GM23338 (cell line): ENCODE measurements at regions not wholly inside any gene's neighbourhood (a gene's known extent, or its start where the extent isn't known, plus 50 kb on each side); places are given as distances from the start of the nearest gene placed in this dataset.

Source experiments
- ATAC-seq: fragments of 200-7000 bp; cut with Tn5 transposase; 3 replicates; pipeline ENCODE4 v1.9.1; 2020
- DNase-seq: peaks from one replicate; pipeline ENCODE4 v3.0.0-alpha.2; 2015; ENCODE audit warnings: low spot score
- H2AFZ ChIP-seq: fragments of 200-600 bp; sonication (generic); 2 replicates; pipeline ENCODE4 v1.8.0; 2016; ENCODE audit warnings: antibody characterized with exemption, mild to moderate bottlenecking, moderate library complexity
- H3F3A ChIP-seq: fragments of 200-600 bp; sonication (generic); replicated peaks from 2 replicates; pipeline ENCODE4 v1.8.0; 2017; ENCODE audit warnings: antibody characterized with exemption, mixed run types, low read depth
- H3K27ac ChIP-seq: fragments of 200-600 bp; sonication (generic); 2 replicates; pipeline ENCODE4 v1.6.1; 2016; ENCODE audit warnings: low read depth
- H3K27me3 ChIP-seq: fragments of 200-600 bp; sonication (generic); 2 replicates; pipeline ENCODE4 v1.8.0; 2016; ENCODE audit warnings: mild to moderate bottlenecking, mixed run types, moderate library complexity; ENCODE audit not compliant: insufficient read depth
- H3K36me3 ChIP-seq: fragments of 200-600 bp; sonication (generic); 2 replicates; pipeline ENCODE4 v1.8.0; 2016; ENCODE audit warnings: mild to moderate bottlenecking; ENCODE audit not compliant: insufficient read depth
- H3K4me1 ChIP-seq: fragments of 200-600 bp; sonication (generic); 2 replicates; pipeline ENCODE4 v1.8.0; 2016; ENCODE audit warnings: mild to moderate bottlenecking, moderate library complexity; ENCODE audit not compliant: insufficient read depth
- H3K4me2 ChIP-seq: fragments of 200-600 bp; sonication (generic); 2 replicates; pipeline ENCODE4 v1.7.1; 2017; ENCODE audit warnings: mixed run types
- H3K4me3 ChIP-seq: fragments of 200-600 bp; sonication (generic); 2 replicates; pipeline ENCODE4 v1.6.1; 2016; ENCODE audit warnings: mixed run types
- H3K79me2 ChIP-seq: fragments of 200-600 bp; sonication (generic); replicated peaks from 2 replicates; pipeline ENCODE4 v1.8.0; 2017; ENCODE audit warnings: mild to moderate bottlenecking; ENCODE audit not compliant: insufficient read depth
- H3K9me2 ChIP-seq: fragments of 200-600 bp; sonication (generic); 2 replicates; pipeline ENCODE4 v1.8.0; 2017; ENCODE audit not compliant: insufficient read depth
- H4K20me1 ChIP-seq: fragments of 200-600 bp; sonication (generic); replicated peaks from 2 replicates; pipeline ENCODE4 v1.8.0; 2017; ENCODE audit warnings: mild to moderate bottlenecking; ENCODE audit not compliant: insufficient read depth
- H3K27ac Mint-ChIP-seq: 2 replicates; pipeline ENCODE4 v1.8.0; 2020; ENCODE audit warnings: inconsistent platforms, mild to moderate bottlenecking, moderate library complexity, mixed read lengths
- H3K27me3 Mint-ChIP-seq: 3 replicates; pipeline ENCODE4 v1.8.0; 2022; ENCODE audit warnings: low read depth, mild to moderate bottlenecking, moderate library complexity, mixed read lengths, inconsistent platforms; ENCODE audit not compliant: insufficient read depth, poor library complexity
- H3K36me3 Mint-ChIP-seq: 3 replicates; pipeline ENCODE4 v1.8.0; 2021; ENCODE audit warnings: low read depth, mild to moderate bottlenecking, inconsistent platforms, moderate library complexity, mixed read lengths
- H3K4me1 Mint-ChIP-seq: 3 replicates; pipeline ENCODE4 v1.8.0; 2020; ENCODE audit warnings: mild to moderate bottlenecking, inconsistent platforms, mixed read lengths
- H3K4me3 Mint-ChIP-seq: 3 replicates; pipeline ENCODE4 v1.8.0; 2021; ENCODE audit warnings: moderate library complexity, mild to moderate bottlenecking, inconsistent platforms, mixed read lengths
- H3K9me3 Mint-ChIP-seq: 3 replicates; pipeline ENCODE4 v1.8.0; 2020; ENCODE audit warnings: moderate library complexity, mild to moderate bottlenecking, inconsistent platforms, mixed read lengths
- CREB1 ChIP-seq: fragments of 250-450 bp; sonication (Bioruptor Pico); IDR thresholded peaks from 2 replicates; pipeline ENCODE4 v1.5.0; 2020; ENCODE audit warnings: low read depth, mild to moderate bottlenecking, moderate library complexity
- CTCF ChIP-seq, 2 experiments: fragments of 200-600 bp in 1 of 2; sonication (generic) in 1 of 2; conservative IDR thresholded peaks; 2 replicates each; pipeline versions ENCODE4 v1.5.1 to v1.6.1; 2016 to 2017; ENCODE audit warnings: antibody characterized with exemption in 2 of 2, low read depth in 2 of 2, mild to moderate bottlenecking in 2 of 2, moderate library complexity in 1 of 2
- ETS1 ChIP-seq: IDR thresholded peaks from 2 replicates; pipeline ENCODE4 v1.6.1; 2016; ENCODE audit warnings: antibody characterized with exemption
- EZH2 ChIP-seq: fragments of 200-600 bp; sonication (generic); IDR thresholded peaks from one replicate; pipeline ENCODE4 v1.8.0; 2017; ENCODE audit warnings: antibody characterized with exemption, mild to moderate bottlenecking, low read depth; ENCODE audit not compliant: unreplicated experiment
- EZH2phosphoT487 ChIP-seq: fragments of 200-600 bp; sonication (generic); IDR thresholded peaks from one replicate; pipeline ENCODE4 v1.8.1; 2018; ENCODE audit warnings: antibody characterized with exemption; ENCODE audit not compliant: unreplicated experiment
- JUNB ChIP-seq: IDR thresholded peaks from one replicate; pipeline ENCODE4 v1.6.1; 2016; ENCODE audit warnings: antibody characterized with exemption; ENCODE audit not compliant: unreplicated experiment
- NANOG ChIP-seq: IDR thresholded peaks from 2 replicates; pipeline ENCODE4 v1.6.1; 2016; ENCODE audit warnings: antibody characterized with exemption, borderline replicate concordance
- POLR2AphosphoS5 ChIP-seq: IDR thresholded peaks from 2 replicates; pipeline ENCODE4 v1.6.1; 2016; ENCODE audit warnings: antibody characterized with exemption, low read depth
- REST ChIP-seq: IDR thresholded peaks from one replicate; pipeline ENCODE4 v1.6.1; 2018; ENCODE audit warnings: antibody characterized with exemption; ENCODE audit not compliant: unreplicated experiment
- STAT1 ChIP-seq: IDR thresholded peaks from one replicate; pipeline ENCODE4 v1.6.1; 2016; ENCODE audit warnings: antibody characterized with exemption; ENCODE audit not compliant: unreplicated experiment
- ZNF114 ChIP-seq: fragments of 250-450 bp; sonication (Bioruptor Pico); IDR thresholded peaks from 2 replicates; pipeline ENCODE4 v1.5.0; 2020; ENCODE audit warnings: mild to moderate bottlenecking, moderate library complexity
- ZNF331 ChIP-seq: fragments of 250-450 bp; sonication (Bioruptor Pico); IDR thresholded peaks from 2 replicates; pipeline ENCODE4 v1.5.0; 2020; ENCODE audit warnings: low read depth, mild to moderate bottlenecking, moderate library complexity
- ZNF462 ChIP-seq: fragments of 250-450 bp; sonication (Bioruptor Pico); IDR thresholded peaks from 2 replicates; pipeline ENCODE4 v1.5.0; 2020; ENCODE audit warnings: mild to moderate bottlenecking, moderate library complexity

- no peak for TF ChIP-seq ZNF114 (CRISPR knock-in tag)
- no peak for TF ChIP-seq EZH2
- TF ChIP-seq NANOG, result no peak
- no peak for TF ChIP-seq ZNF331 (CRISPR knock-in tag)
- TF ChIP-seq EZH2phosphoT487, result no peak
- TF ChIP-seq CREB1, result no peak
- TF ChIP-seq POLR2AphosphoS5, result no peak
- no peak for TF ChIP-seq CTCF (conservative IDR thresholded peaks at IDR 0.05; ENCODE audit: low read depth in 2 of 2)
- TF ChIP-seq STAT1, result no peak
- TF ChIP-seq REST, result no peak
- no peak for TF ChIP-seq ZNF462 (CRISPR knock-in tag)
- TF ChIP-seq ETS1, result no peak
- TF ChIP-seq JUNB, result no peak
- H3F3A ChIP-seq, result no peaks in the 10 kb centered on the region
- no peak overlapping the region for H2AFZ ChIP-seq
- no peaks in the 10 kb centered on the region for H3K79me2 ChIP-seq
- no peaks in the 10 kb centered on the region for H4K20me1 ChIP-seq
- H3K4me3 ChIP-seq, result no peak overlapping the region
- no peak overlapping the region for H3K27ac Mint-ChIP-seq
- DNase-seq, result no peak
- no peak overlapping the region for H3K4me2 ChIP-seq
- H3K36me3 ChIP-seq, result no peaks in the 10 kb centered on the region
- no peaks in the 10 kb centered on the region for H3K27me3 ChIP-seq
- no peaks in the 10 kb centered on the region; the same call in 1 of the 2 replicates for H3K9me2 ChIP-seq
- peaks cover 14% of the 10 kb centered on the region for H3K27me3 Mint-ChIP-seq
- H3K27ac ChIP-seq, result no peak overlapping the region
- no peaks in the 10 kb centered on the region for H3K36me3 Mint-ChIP-seq
- no peaks in the 10 kb centered on the region for H3K4me1 ChIP-seq
- peaks cover 2% of the 10 kb centered on the region; the same call in 2 of the 3 replicates for H3K4me1 Mint-ChIP-seq
- no peak for ATAC-seq
- no peak overlapping the region for H3K4me3 Mint-ChIP-seq
- H3K9me3 Mint-ChIP-seq, result peaks cover 3% of the 10 kb centered on the region; the same call in 2 of the 3 replicates
These were observed 99.3 kb upstream of the TNRC6C start for GRCh38 chr17:77859035-77859810.
